ENCODE measurements at regions not wholly inside any gene's neighbourhood (a gene's known extent, or its start where the extent isn't known, plus 50 kb on each side); places are given as distances from the start of the nearest gene placed in this dataset.

GRCh38 chr2:147740211-147740927 is 104.5 kb upstream of the ACVR2A start:
- H3T11ph ChIP-seq (ENCODE audit: low read length) = no peak overlapping the region
- H3K36me3 Mint-ChIP-seq (ENCODE audit: insufficient read depth in 1 of 3, low read depth in 3 of 3) = no peaks in the 10 kb centered on the region
- WGBS (ENCODE audit: extremely low coverage, insufficient read length, low lambda C conversion rate) = no CpG with 5 or more reads among the region's 2 CpGs
- H3K23me2 ChIP-seq (ENCODE audit: insufficient read length, low read depth, low read length, poor library complexity, severe bottlenecking) = no peaks in the 10 kb centered on the region
- H3K4me3 Mint-ChIP-seq = no peak overlapping the region
- H3K23ac ChIP-seq (ENCODE audit: insufficient read length, low read depth, low read length) = no peak overlapping the region
- no peaks in the 10 kb centered on the region for H3K27me3 ChIP-seq (ENCODE audit: insufficient read depth, low read length)
- H3K14ac ChIP-seq (ENCODE audit: insufficient read depth, low read length) = no peak overlapping the region
- no peak overlapping the region for H3K18ac ChIP-seq (ENCODE audit: insufficient read length, low read depth, low read length)
- no peak overlapping the region for H2BK12ac ChIP-seq (ENCODE audit: insufficient read length, low read depth, low read length)
- H3K9me3 Mint-ChIP-seq = no peaks in the 10 kb centered on the region; a peak in 1 of 5 replicates
- H3K4me1 Mint-ChIP-seq = peaks cover 7% of the 10 kb centered on the region in 2 experiments; a peak in 3 of 4 replicates
- no peak overlapping the region for H3K4ac ChIP-seq (ENCODE audit: low read depth, low read length)
- no peak overlapping the region for H2BK120ac ChIP-seq (ENCODE audit: low read depth, low read length, poor library complexity, severe bottlenecking)
- H2AK5ac ChIP-seq (ENCODE audit: insufficient read length, low read length) = no peak overlapping the region
- H4K5ac ChIP-seq (ENCODE audit: insufficient read length, low read depth, low read length) = no peak overlapping the region
- H3K27ac ChIP-seq (ENCODE audit: insufficient read length, low read depth, low read length) = no peak overlapping the region
- DNase-seq = no peak
- H4K91ac ChIP-seq (ENCODE audit: insufficient read length, low read depth, low read length) = no peak overlapping the region
- H2BK15ac ChIP-seq (ENCODE audit: low read depth, low read length) = no peak overlapping the region
- TF ChIP-seq CTCF (conservative IDR thresholded peaks at IDR 0.05) = no peak
- H3K4me2 ChIP-seq (ENCODE audit: insufficient read depth, insufficient read length, low read length) = no peak overlapping the region
- H2AFZ ChIP-seq (ENCODE audit: low read length) = no peak overlapping the region
- H3K27ac Mint-ChIP-seq = no peak overlapping the region
- no peaks in the 10 kb centered on the region for H3K79me1 ChIP-seq (ENCODE audit: insufficient read depth, low read depth, low read length, poor library complexity, severe bottlenecking)
- no peak overlapping the region for H4K8ac ChIP-seq (replicated peaks; ENCODE audit: insufficient read length, low read depth, low read length)
- H3K56ac ChIP-seq (ENCODE audit: insufficient read length, low read depth, low read length) = no peak overlapping the region
- no peak overlapping the region for H3K9ac ChIP-seq (ENCODE audit: extremely low read depth, insufficient read length, low read length)
- no peaks in the 10 kb centered on the region for H3K79me2 ChIP-seq (ENCODE audit: insufficient read depth, low read length)
- no peak overlapping the region for H2BK5ac ChIP-seq (ENCODE audit: insufficient read length, low read length)
- H2BK20ac ChIP-seq (ENCODE audit: low read depth, low read length, poor library complexity, severe bottlenecking) = no peak overlapping the region
- H4K20me1 ChIP-seq (ENCODE audit: control insufficient read depth, insufficient read depth, insufficient read length) = no peaks in the 10 kb centered on the region
- H3K27me3 Mint-ChIP-seq (ENCODE audit: low read depth) = no peaks in the 10 kb centered on the region; the same call in 1 of the 2 replicates
- H3K4me1 ChIP-seq (ENCODE audit: insufficient read depth, low read length) = no peaks in the 10 kb centered on the region
- no peaks in the 10 kb centered on the region for H3K9me3 ChIP-seq (ENCODE audit: control insufficient read depth, low read depth, low read length)
